CD14-positive monocyte (primary cell): ENCODE measurements at regions not wholly inside any gene's neighbourhood (a gene's known extent, or its start where the extent isn't known, plus 50 kb on each side); places are given as distances from the start of the nearest gene placed in this dataset.

Experiments
- DNase-seq, 3 donors: peaks; one replicate each; pipeline ENCODE4 v3.0.0-alpha.2; 2011 to 2022
- H2AFZ ChIP-seq: 2 replicates; pipeline ENCODE4 v1.6.0; 2012; ENCODE audit warnings: mild to moderate bottlenecking, low read depth, low read length, inconsistent platforms; ENCODE audit not compliant: insufficient read depth, poor library complexity, severe bottlenecking
- H3K27ac ChIP-seq, 2 donors: 1 replicate in 1 of 2; 2 replicates in 1 of 2; pipeline ENCODE4 v1.5.1; 2012 to 2013; ENCODE audit warnings: low read length in 2 of 2, control low read depth in 1 of 2, inconsistent platforms in 1 of 2, low read depth in 1 of 2, mild to moderate bottlenecking in 1 of 2
- H3K27me3 ChIP-seq, 2 donors: one replicate each; pipeline versions ENCODE4 v1.6.0 to v1.6.1; 2011 to 2013; ENCODE audit warnings: low read length in 2 of 2; ENCODE audit not compliant: control insufficient read depth in 2 of 2, insufficient read depth in 2 of 2
- H3K36me3 ChIP-seq, 2 donors: replicated peaks in 1 of 2; 1 replicate in 1 of 2; 2 replicates in 1 of 2; pipeline versions ENCODE4 v1.5.1 to v1.6.1; 2012 to 2013; ENCODE audit warnings: low read length in 2 of 2, control low read depth in 1 of 2, inconsistent platforms in 1 of 2, mild to moderate bottlenecking in 1 of 2; ENCODE audit not compliant: insufficient read depth in 2 of 2, control insufficient read depth in 1 of 2
- H3K4me1 ChIP-seq, 2 donors: 1 replicate in 1 of 2; 2 replicates in 1 of 2; pipeline versions ENCODE4 v1.5.1 to v1.6.1; 2012 to 2013; ENCODE audit warnings: low read length in 2 of 2, control low read depth in 1 of 2, inconsistent platforms in 1 of 2, mild to moderate bottlenecking in 1 of 2, moderate library complexity in 1 of 2; ENCODE audit not compliant: insufficient read depth in 2 of 2, control insufficient read depth in 1 of 2
- H3K4me2 ChIP-seq: replicated peaks from 2 replicates; pipeline ENCODE3; 2012; ENCODE audit warnings: low read length, moderate library complexity, mild to moderate bottlenecking; ENCODE audit not compliant: poor library complexity, severe bottlenecking; ENCODE audit errors: extremely low read depth
- H3K4me3 ChIP-seq, 3 experiments: fragments of 200-600 bp in 1 of 3; sonication (generic) in 1 of 3; replicated peaks in 1 of 3; 1 replicate in 2 of 3; 2 replicates in 1 of 3; pipeline ENCODE4 v1.5.1; 2011 to 2013; ENCODE audit warnings: low read length in 3 of 3, mild to moderate bottlenecking in 3 of 3, control low read depth in 2 of 3, low read depth in 2 of 3, inconsistent platforms in 1 of 3, moderate library complexity in 1 of 3
- H3K79me2 ChIP-seq: 2 replicates; pipeline ENCODE4 v1.6.0; 2012; ENCODE audit warnings: mild to moderate bottlenecking, control low read depth, inconsistent platforms, low read length, moderate library complexity; ENCODE audit not compliant: insufficient read depth
- H3K9ac ChIP-seq: 2 replicates; pipeline ENCODE4 v1.6.0; 2017; ENCODE audit warnings: low read length, mild to moderate bottlenecking; ENCODE audit not compliant: insufficient read depth, poor library complexity, severe bottlenecking
- H3K9me3 ChIP-seq, 2 donors: replicated peaks in 1 of 2; 1 replicate in 1 of 2; 2 replicates in 1 of 2; pipeline versions ENCODE4 v1.5.1 to v1.6.1; 2012 to 2013; ENCODE audit warnings: low read length in 2 of 2, control low read depth in 1 of 2; ENCODE audit not compliant: control insufficient read depth in 1 of 2, insufficient read depth in 1 of 2
- H4K20me1 ChIP-seq: 2 replicates; pipeline ENCODE4 v1.6.0; 2012; ENCODE audit warnings: mild to moderate bottlenecking, low read length, control low read depth, moderate library complexity; ENCODE audit not compliant: insufficient read depth
- H3K27ac Mint-ChIP-seq, 7 donors: one replicate each; pipeline ENCODE4 v1.8.0; 2020; ENCODE audit warnings: mild to moderate bottlenecking in 7 of 7, mixed read lengths in 7 of 7, moderate library complexity in 6 of 7, inconsistent platforms in 2 of 7
- H3K27me3 Mint-ChIP-seq, 3 donors: one replicate each; pipeline ENCODE4 v1.8.0; 2021 to 2022; ENCODE audit warnings: low read depth in 3 of 3, mild to moderate bottlenecking in 3 of 3, mixed read lengths in 3 of 3, moderate library complexity in 3 of 3, inconsistent platforms in 1 of 3
- H3K36me3 Mint-ChIP-seq, 2 donors: one replicate each; pipeline ENCODE4 v1.8.0; 2020; ENCODE audit warnings: mixed read lengths in 2 of 2, inconsistent platforms in 1 of 2, mild to moderate bottlenecking in 1 of 2
- H3K4me1 Mint-ChIP-seq: one replicate; pipeline ENCODE4 v1.8.0; 2020; ENCODE audit warnings: mild to moderate bottlenecking, mixed read lengths
- H3K4me3 Mint-ChIP-seq, 2 donors: one replicate each; pipeline ENCODE4 v1.8.0; 2020; ENCODE audit warnings: mild to moderate bottlenecking in 2 of 2, mixed read lengths in 2 of 2, moderate library complexity in 1 of 2
- H3K9me3 Mint-ChIP-seq, 7 donors: one replicate each; pipeline ENCODE4 v1.8.0; 2020 to 2022; ENCODE audit warnings: mixed read lengths in 7 of 7, mild to moderate bottlenecking in 6 of 7, moderate library complexity in 6 of 7, inconsistent platforms in 2 of 7
- WGBS: methylation state at CpG from one replicate; pipeline ENCODE4 v1.1.5; 2013; ENCODE audit warnings: missing lambda C conversion rate; ENCODE audit not compliant: insufficient coverage; 5-methylcytosine and 5-hydroxymethylcytosine counted together
- intact Hi-C, 2 donors: fragments of 100-400 bp; cut with micrococcal nuclease; formaldehyde crosslinking; loops; one replicate each; pipeline versions ENCODE4 v1.15.0 to v1.15.1; 2023
- TF ChIP-seq, protein P1 (sequence below): fragments of 200-600 bp; IDR thresholded peaks from one replicate; pipeline ENCODE4 v1.8.0; 2022; ENCODE audit warnings: antibody characterized with exemption, mild to moderate bottlenecking

DNA sequence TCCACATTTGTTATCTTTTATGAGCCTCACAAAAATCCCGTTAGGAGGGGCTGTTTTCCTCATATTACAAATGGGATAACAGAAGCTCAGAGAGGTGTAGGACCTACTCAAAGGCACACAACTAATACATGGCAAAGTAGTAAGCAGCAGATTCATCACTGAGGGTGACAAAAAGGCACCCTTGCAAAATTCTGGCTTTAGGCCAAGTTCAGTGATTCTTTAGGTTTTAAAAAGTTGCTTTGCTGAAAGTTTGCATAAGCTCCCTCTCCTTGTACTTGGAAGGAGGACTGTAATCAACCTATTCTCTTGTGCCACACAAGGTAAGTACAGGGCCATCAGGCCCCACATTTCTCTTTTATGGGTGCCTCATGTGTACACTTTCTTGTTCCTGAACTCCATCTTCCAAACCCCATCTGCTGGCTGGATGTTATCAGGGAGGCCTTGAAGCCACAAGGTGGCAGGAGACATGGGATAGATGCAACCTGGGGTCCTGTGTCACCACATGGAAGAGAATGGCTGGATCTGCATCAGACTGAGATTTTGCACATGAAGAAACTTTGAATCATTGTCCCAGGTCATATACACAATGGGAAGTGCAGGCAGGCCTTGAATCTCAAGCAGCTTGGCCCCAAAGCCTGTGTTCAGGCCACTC lies 311.6 kb downstream of the MSX2 start:
- no peaks in the 10 kb centered on the region for H3K79me2 ChIP-seq
- no peaks in the 10 kb centered on the region for H3K4me1 Mint-ChIP-seq

DNA sequence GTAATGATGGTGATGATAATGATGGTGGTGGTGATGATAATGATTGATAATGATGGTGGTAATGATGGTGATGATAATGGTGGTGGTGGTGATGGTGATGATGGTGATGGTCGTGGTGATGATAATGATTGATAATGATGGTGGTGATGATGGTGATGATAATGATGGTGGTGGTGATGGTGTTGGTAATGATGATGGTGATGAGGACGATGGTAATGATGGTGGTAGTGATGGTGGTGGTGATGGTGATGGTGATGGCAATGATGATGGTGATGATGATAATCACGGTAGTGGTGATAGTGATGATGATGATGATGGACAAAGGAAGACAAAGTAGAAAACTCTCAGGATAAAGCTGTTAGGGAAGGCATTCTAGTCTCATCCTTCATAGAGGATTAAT lies 310.5 kb downstream of the MSX2 start:
- no peaks in the 10 kb centered on the region for H3K79me2 ChIP-seq
- Mint-ChIP-seq H3K9me3 (peaks cover 2 to 8% (median 6%) of the 10 kb centered on the region in 7 donors), H3K27me3 (peaks cover 0 to 1% (median 0%) of the 10 kb centered on the region in 3 donors), H3K36me3 (no peaks in the 10 kb centered on the region), H3K4me3 (no peak overlapping the region), H3K27ac (no peak overlapping the region), H3K4me1 (no peaks in the 10 kb centered on the region)
- H3K36me3 ChIP-seq, result no peaks in the 10 kb centered on the region
- no peak overlapping the region for H3K27ac ChIP-seq
- TF ChIP-seq, protein P1, sequence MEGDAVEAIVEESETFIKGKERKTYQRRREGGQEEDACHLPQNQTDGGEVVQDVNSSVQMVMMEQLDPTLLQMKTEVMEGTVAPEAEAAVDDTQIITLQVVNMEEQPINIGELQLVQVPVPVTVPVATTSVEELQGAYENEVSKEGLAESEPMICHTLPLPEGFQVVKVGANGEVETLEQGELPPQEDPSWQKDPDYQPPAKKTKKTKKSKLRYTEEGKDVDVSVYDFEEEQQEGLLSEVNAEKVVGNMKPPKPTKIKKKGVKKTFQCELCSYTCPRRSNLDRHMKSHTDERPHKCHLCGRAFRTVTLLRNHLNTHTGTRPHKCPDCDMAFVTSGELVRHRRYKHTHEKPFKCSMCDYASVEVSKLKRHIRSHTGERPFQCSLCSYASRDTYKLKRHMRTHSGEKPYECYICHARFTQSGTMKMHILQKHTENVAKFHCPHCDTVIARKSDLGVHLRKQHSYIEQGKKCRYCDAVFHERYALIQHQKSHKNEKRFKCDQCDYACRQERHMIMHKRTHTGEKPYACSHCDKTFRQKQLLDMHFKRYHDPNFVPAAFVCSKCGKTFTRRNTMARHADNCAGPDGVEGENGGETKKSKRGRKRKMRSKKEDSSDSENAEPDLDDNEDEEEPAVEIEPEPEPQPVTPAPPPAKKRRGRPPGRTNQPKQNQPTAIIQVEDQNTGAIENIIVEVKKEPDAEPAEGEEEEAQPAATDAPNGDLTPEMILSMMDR, result no peak
- H4K20me1 ChIP-seq, result no peaks in the 10 kb centered on the region
- intact Hi-C loops, result no loop called here
- H3K4me3 ChIP-seq, result no peak overlapping the region
- no peak for DNase-seq
- no peak overlapping the region for H3K9ac ChIP-seq
- peaks cover 0 to 10% of the 10 kb centered on the region in 2 donors for H3K9me3 ChIP-seq
- WGBS, result 92% methylated on average over 2 of the region's 3 CpGs
- no peak overlapping the region for H2AFZ ChIP-seq
- no peaks in the 10 kb centered on the region for H3K27me3 ChIP-seq
- no peaks in the 10 kb centered on the region for H3K4me1 ChIP-seq
- H3K4me2 ChIP-seq, result no peak overlapping the region

More for the DNA sequence above, 311.6 kb downstream of the MSX2 start:
- Histone ChIP-seq H3K9ac (no peak overlapping the region), H3K36me3 (no peaks in the 10 kb centered on the region), H3K9me3 (peaks cover 0 to 10% of the 10 kb centered on the region in 2 donors), H2AFZ (no peak overlapping the region), H4K20me1 (no peaks in the 10 kb centered on the region), H3K4me2 (no peak overlapping the region), H3K27me3 (no peaks in the 10 kb centered on the region), H3K4me1 (no peaks in the 10 kb centered on the region), H3K27ac (no peak overlapping the region), H3K4me3 (no peak overlapping the region)
- intact Hi-C loops, result no loop called here
- Mint-ChIP-seq H3K9me3 (peaks cover 2 to 8% (median 5%) of the 10 kb centered on the region in 7 donors), H3K27me3 (peaks cover 0 to 1% (median 0%) of the 10 kb centered on the region in 3 donors), H3K36me3 (no peaks in the 10 kb centered on the region), H3K27ac (no peak overlapping the region), H3K4me3 (no peak overlapping the region)
- WGBS, result no CpG with 5 or more reads among the region's 1 CpG
- TF ChIP-seq, protein P1, result no peak
- no peak for DNase-seq
